A549 (cell line): ENCODE measurements at regions not wholly inside any gene's neighbourhood (a gene's known extent, or its start where the extent isn't known, plus 50 kb on each side); places are given as distances from the start of the nearest gene placed in this dataset.

ENCODE experiments used
- ATAC-seq, 2 experiments: fragments of 200-7000 bp in 1 of 2; fragments of >200 bp in 1 of 2; cut with Nextera tagmentation in 1 of 2; cut with Tn5 transposase in 1 of 2; 3 replicates each; pipeline versions ENCODE4 v1.8.0 to v1.9.1; 2018 to 2020; ENCODE audit warnings: mild to moderate bottlenecking in 1 of 2, moderate library complexity in 1 of 2
- CTCF ChIA-PET: fragments of 300-600 bp; sonication (Branson Sonifier 250); formaldehyde crosslinking; extraction: SDS; loops from one replicate; lab custom pipeline; 2021; ENCODE audit warnings: antibody characterized with exemption, inconsistent platforms; lab: Yijun Ruan, JAX
- POLR2A ChIA-PET: fragments of 350-600 bp; formaldehyde crosslinking; extraction: SDS; loops from one replicate; lab custom pipeline; 2021; ENCODE audit warnings: antibody characterized with exemption, inconsistent platforms; lab: Yijun Ruan, JAX
- DNase-seq, 2 experiments: peaks; one replicate each; pipeline versions ENCODE4 v3.0.0 to v3.0.0-alpha.2; 2011 to 2016; ENCODE audit warnings: low read depth in 1 of 2, low spot score in 1 of 2
- FAIRE-seq: peaks from 2 replicates; lab custom pipeline; 2011; peaks lifted over from hg19 to GRCh38; lab: Jason Lieb, UNC
- H3K27ac ChIP-seq, 2 experiments: fragments of >200 bp; sonication (Bioruptor Twin); formaldehyde crosslinking; 3 replicates each; pipeline ENCODE4 v1.5.1; 2016 to 2017
- H3K4me1 ChIP-seq: fragments of >200 bp; sonication (Bioruptor Twin); formaldehyde crosslinking; 3 replicates; pipeline ENCODE4 v1.6.1; 2016
- H3K4me2 ChIP-seq: fragments of >200 bp; sonication (Bioruptor Twin); formaldehyde crosslinking; 3 replicates; pipeline ENCODE4 v1.6.1; 2016
- H3K4me3 ChIP-seq: fragments of >200 bp; sonication (Bioruptor Twin); formaldehyde crosslinking; 3 replicates; pipeline ENCODE4 v1.5.1; 2016
- H3K9me3 ChIP-seq: fragments of >200 bp; sonication (Bioruptor Twin); formaldehyde crosslinking; 3 replicates; pipeline ENCODE4 v1.6.1; 2016
- BHLHE40 ChIP-seq: IDR thresholded peaks from 2 replicates; pipeline ENCODE4 v1.6.1; 2012; ENCODE audit warnings: low read depth, low read length, inconsistent platforms
- CBX8 ChIP-seq: fragments of 200-600 bp; sonication (generic); IDR thresholded peaks from 2 replicates; pipeline ENCODE4 v1.6.1; 2016
- CHD2 ChIP-seq: fragments of 150-350 bp; IDR thresholded peaks from 2 replicates; pipeline ENCODE4 v1.6.1; 2014; ENCODE audit warnings: low read length; ENCODE audit not compliant: partially characterized antibody
- FOXS1 ChIP-seq: fragments of 250-450 bp; sonication (Bioruptor Pico); IDR thresholded peaks from 2 replicates; pipeline ENCODE4 v1.5.0; 2020; ENCODE audit warnings: mild to moderate bottlenecking, moderate library complexity
- GATA3 ChIP-seq: IDR thresholded peaks from 2 replicates; pipeline ENCODE4 v1.6.1; 2012; ENCODE audit warnings: borderline replicate concordance
- HDAC2 ChIP-seq: fragments of 200-600 bp; sonication (generic); IDR thresholded peaks from 2 replicates; pipeline ENCODE4 v1.6.1; 2016
- HOXA7 ChIP-seq: fragments of 250-450 bp; sonication (Bioruptor Pico); IDR thresholded peaks from 2 replicates; pipeline ENCODE4 v1.5.0; 2020; ENCODE audit warnings: mild to moderate bottlenecking, moderate library complexity
- HOXB5 ChIP-seq: fragments of 250-450 bp; sonication (Bioruptor Pico); IDR thresholded peaks from 2 replicates; pipeline ENCODE4 v1.5.0; 2020; ENCODE audit warnings: mild to moderate bottlenecking, moderate library complexity
- JUNB ChIP-seq: fragments of >200 bp; sonication (Bioruptor Twin); formaldehyde crosslinking; IDR thresholded peaks from 2 replicates; pipeline ENCODE4 v1.6.1; 2016
- KDM1A ChIP-seq: fragments of 200-600 bp; sonication (generic); IDR thresholded peaks from 2 replicates; pipeline ENCODE4 v1.6.1; 2016; ENCODE audit warnings: low read depth, mild to moderate bottlenecking
- KDM5A ChIP-seq: fragments of 200-600 bp; sonication (generic); IDR thresholded peaks from 2 replicates; pipeline ENCODE4 v1.6.1; 2016; ENCODE audit warnings: antibody characterized with exemption, mild to moderate bottlenecking
- MAFK ChIP-seq: fragments of 450-650 bp; IDR thresholded peaks from 2 replicates; pipeline ENCODE4 v1.6.1; 2014; ENCODE audit not compliant: partially characterized antibody
- MAZ ChIP-seq: fragments of 150-350 bp; IDR thresholded peaks from 2 replicates; pipeline ENCODE4 v1.6.1; 2014; ENCODE audit warnings: antibody characterized with exemption, low read depth, low read length, borderline replicate concordance
- NFE2L2 ChIP-seq: fragments of 150-350 bp; conservative IDR thresholded peaks from 2 replicates; pipeline ENCODE4 v1.6.1; 2014; ENCODE audit warnings: low read length
- PHF8 ChIP-seq: fragments of 200-600 bp; sonication (generic); IDR thresholded peaks from 2 replicates; pipeline ENCODE4 v1.6.1; 2016; ENCODE audit warnings: low read depth, mild to moderate bottlenecking, antibody characterized with exemption, moderate library complexity, borderline replicate concordance
- RAD21 ChIP-seq, 2 experiments: fragments of >200 bp in 1 of 2; sonication (Bioruptor Twin) in 1 of 2; formaldehyde crosslinking in 1 of 2; IDR thresholded peaks in 1 of 2; conservative IDR thresholded peaks in 1 of 2; 2 replicates in 1 of 2; 3 replicates in 1 of 2; pipeline ENCODE4 v1.6.1; 2012 to 2018; ENCODE audit warnings: inconsistent platforms in 1 of 2
- RFX5 ChIP-seq: fragments of 450-650 bp; IDR thresholded peaks from 2 replicates; pipeline ENCODE4 v1.7.1; 2014; ENCODE audit warnings: antibody characterized with exemption, mild to moderate bottlenecking, moderate library complexity
- RNF2 ChIP-seq: fragments of 200-600 bp; sonication (generic); IDR thresholded peaks from 2 replicates; pipeline ENCODE4 v1.6.1; 2016; ENCODE audit warnings: low read depth, mild to moderate bottlenecking, antibody characterized with exemption, moderate library complexity, borderline replicate concordance
- ZC3H11A ChIP-seq: fragments of 450-650 bp; IDR thresholded peaks from 2 replicates; pipeline ENCODE4 v1.6.1; 2014; ENCODE audit warnings: antibody characterized with exemption, mild to moderate bottlenecking
- WGBS: methylation state at CpG from one replicate; pipeline ENCODE4 v1.1.6; 2017; ENCODE audit errors: missing lambda C conversion rate; 5-methylcytosine and 5-hydroxymethylcytosine counted together
- TF ChIP-seq, protein P1 (sequence below): IDR thresholded peaks from 2 replicates; pipeline ENCODE4 v1.6.1; 2012
- TF ChIP-seq, protein P2 (sequence below): IDR thresholded peaks from 2 replicates; pipeline ENCODE4 v1.6.1; 2012; ENCODE audit warnings: low read depth, borderline replicate concordance
- TF ChIP-seq, protein P3 (sequence below): fragments of >200 bp; sonication (Bioruptor Twin); formaldehyde crosslinking; IDR thresholded peaks from 3 replicates; pipeline ENCODE4 v1.6.1; 2016
- TF ChIP-seq, protein P4 (sequence below): fragments of 200-600 bp; sonication (generic); IDR thresholded peaks from 2 replicates; pipeline ENCODE4 v1.6.1; 2016; ENCODE audit warnings: antibody characterized with exemption, mild to moderate bottlenecking, moderate library complexity
- TF ChIP-seq, protein P5 (sequence below): fragments of 250-450 bp; sonication (Bioruptor Pico); IDR thresholded peaks from 2 replicates; pipeline ENCODE4 v1.5.0; 2021; ENCODE audit warnings: mild to moderate bottlenecking, moderate library complexity, borderline replicate concordance

DNA sequence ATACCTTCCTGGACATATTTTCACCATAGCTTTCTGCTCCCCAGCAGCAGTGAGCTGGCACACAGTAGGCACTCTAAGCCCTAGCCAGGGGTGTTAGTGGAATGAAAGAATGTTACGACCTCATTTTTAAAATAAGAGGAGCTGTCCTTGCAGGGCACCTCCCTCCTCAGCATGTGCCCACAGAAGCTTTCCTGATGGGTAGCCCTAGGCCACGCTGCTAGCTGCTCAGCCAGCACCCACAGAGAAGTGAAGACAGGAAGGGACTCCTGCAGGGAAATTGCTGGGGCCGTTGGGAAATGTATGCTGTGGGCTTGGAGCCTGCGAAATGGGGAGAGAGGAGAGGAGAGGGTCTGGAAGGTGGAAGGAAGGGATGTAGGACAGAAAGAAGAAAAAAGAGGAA lies 87.3 kb upstream of the ANKRD34C start:
- no peak for FAIRE-seq
- TF ChIP-seq JUNB (no peak), RFX5 (no peak), NFE2L2 (no peak), GATA3 (no peak), RNF2 (no peak), BHLHE40 (no peak), RAD21 (conservative IDR thresholded peaks at IDR 0.05 in 1 of 2, IDR thresholded peaks at IDR 0.05 in 1 of 2) (no peak), HOXB5 (CRISPR knock-in tag) (no peak), FOXS1 (CRISPR knock-in tag) (no peak), CHD2 (no peak), MAZ (no peak)
- Histone ChIP-seq H3K4me1 (no peaks in the 10 kb centered on the region), H3K4me3 (no peak overlapping the region), H3K9me3 (no peaks in the 10 kb centered on the region), H3K27ac (no peak overlapping the region), H3K4me2 (no peak overlapping the region)
- WGBS, result 21% methylated on average over 4 of the region's 4 CpGs
- ChIA-PET POLR2A (no interaction called here), CTCF (interaction anchor here (1.0 to 27.4 kb wide), 3 partner anchors 11 to 167 kb away, joined by 3 to 518 read pairs (median 14); no protein-coding TSS in a partner anchor)
- no peak for ATAC-seq
- no peak for DNase-seq

DNA sequence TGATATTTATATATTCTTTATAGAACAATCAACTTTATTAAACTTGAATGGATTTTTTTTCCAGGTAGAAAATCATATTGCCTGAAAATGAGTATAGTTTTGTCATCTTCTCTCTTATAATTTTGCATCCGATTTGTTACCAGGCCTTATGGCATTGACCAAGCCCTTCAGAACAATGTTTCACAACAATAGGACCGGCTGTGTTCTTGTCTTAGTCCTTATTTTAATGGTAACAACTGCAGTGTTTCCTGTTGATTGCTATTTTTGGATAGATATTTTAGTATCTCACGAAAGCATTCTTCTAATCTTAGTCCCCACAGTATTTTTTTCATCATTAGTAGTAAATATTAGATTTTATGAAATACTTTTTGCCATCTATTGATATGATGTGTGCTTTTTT lies 88.1 kb upstream of the ANKRD34C start:
- 4% methylated on average over 3 of the region's 3 CpGs for WGBS
- Histone ChIP-seq H3K4me2 (no peak overlapping the region), H3K4me3 (no peak overlapping the region), H3K9me3 (no peaks in the 10 kb centered on the region), H3K27ac (no peak overlapping the region), H3K4me1 (no peaks in the 10 kb centered on the region)
- no peak for FAIRE-seq
- POLR2A ChIA-PET, result no interaction called here
- CTCF ChIA-PET, result interaction anchor here (1.9 to 27.4 kb wide), 2 partner anchors 10 to 166 kb away, joined by 14 to 518 read pairs; no protein-coding TSS in a partner anchor
- no peak for TF ChIP-seq KDM5A
- DNase-seq, result no peak
- no peak for ATAC-seq

DNA sequence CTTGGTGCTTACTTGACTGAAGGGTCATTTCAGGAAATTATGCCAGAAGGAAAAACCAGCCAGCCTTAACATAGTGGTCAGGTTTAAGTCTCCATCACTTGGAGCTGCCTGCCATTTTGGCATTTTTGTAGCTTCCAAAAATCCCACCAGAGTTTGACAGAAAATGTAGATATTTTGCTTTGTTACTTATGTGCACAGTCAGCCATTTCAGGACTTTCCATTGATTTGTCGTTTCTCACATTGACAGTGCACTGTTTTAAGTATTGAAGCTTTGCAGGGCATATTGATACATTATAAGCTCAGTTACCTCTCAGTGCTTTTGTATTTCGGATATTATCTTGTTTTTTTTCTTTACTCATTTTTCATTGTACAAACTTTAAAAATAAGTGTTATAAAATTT lies 89.0 kb upstream of the ANKRD34C start:
- Histone ChIP-seq H3K4me1 (no peaks in the 10 kb centered on the region), H3K4me2 (no peak overlapping the region), H3K27ac (no peak overlapping the region), H3K9me3 (no peaks in the 10 kb centered on the region), H3K4me3 (no peak overlapping the region)
- ATAC-seq, result no peak
- no peak for FAIRE-seq
- CTCF ChIA-PET, result interaction anchor here (1.1 to 27.4 kb wide), 7 partner anchors 10 to 284 kb away, joined by 3 to 518 read pairs (median 6); no protein-coding TSS in a partner anchor
- POLR2A ChIA-PET, result no interaction called here
- TF ChIP-seq, protein P1, sequence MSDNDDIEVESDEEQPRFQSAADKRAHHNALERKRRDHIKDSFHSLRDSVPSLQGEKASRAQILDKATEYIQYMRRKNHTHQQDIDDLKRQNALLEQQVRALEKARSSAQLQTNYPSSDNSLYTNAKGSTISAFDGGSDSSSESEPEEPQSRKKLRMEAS, result no peak
- TF ChIP-seq MAFK (peak; percentile 74), RAD21 (conservative IDR thresholded peaks at IDR 0.05 in 1 of 2, IDR thresholded peaks at IDR 0.05 in 1 of 2) (no peak)
- DNase-seq, result no peak
- 10% methylated on average over 2 of the region's 2 CpGs for WGBS

DNA sequence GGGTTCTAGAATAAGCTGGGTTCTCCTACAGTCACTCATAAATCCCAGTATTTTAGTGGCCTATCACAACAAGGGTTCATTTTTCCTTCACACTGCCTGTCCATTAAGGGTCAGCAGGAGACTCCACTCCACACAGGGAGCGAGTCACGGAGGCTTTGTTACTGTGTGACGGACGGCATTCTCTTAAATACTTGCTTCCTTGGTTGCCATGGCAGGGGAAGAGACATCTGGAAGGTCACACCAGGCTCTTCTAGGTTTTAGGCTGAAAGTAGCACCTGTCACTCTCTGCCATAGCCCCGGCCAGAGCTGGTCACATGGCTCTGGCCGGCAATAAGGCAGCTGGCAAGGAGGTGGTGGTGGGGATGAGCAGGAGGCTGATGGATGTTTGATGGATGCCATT lies 89.4 kb upstream of the ANKRD34C start:
- no peak for ATAC-seq
- 40% methylated on average over 6 of the region's 6 CpGs for WGBS
- POLR2A ChIA-PET, result interaction anchor here (0.5 kb wide), 1 partner anchor 121 kb away, joined by 5 read pairs; no protein-coding TSS in a partner anchor
- H3K4me2 ChIP-seq, result no peak overlapping the region
- no peak for FAIRE-seq
- no peaks in the 10 kb centered on the region for H3K4me1 ChIP-seq
- CTCF ChIA-PET, result interaction anchor here (1.0 to 27.4 kb wide), 8 partner anchors 9 to 283 kb away, joined by 3 to 518 read pairs (median 5); no protein-coding TSS in a partner anchor
- no peaks in the 10 kb centered on the region for H3K9me3 ChIP-seq
- no peak overlapping the region for H3K4me3 ChIP-seq
- H3K27ac ChIP-seq, result no peak overlapping the region
- DNase-seq, result no peak
- TF ChIP-seq FOXS1 (CRISPR knock-in tag) (no peak), MAFK (no peak), KDM5A (no peak), HDAC2 (no peak), HOXA7 (CRISPR knock-in tag) (no peak), ZC3H11A (no peak), PHF8 (no peak), CBX8 (no peak), KDM1A (no peak)
- TF ChIP-seq, protein P2, sequence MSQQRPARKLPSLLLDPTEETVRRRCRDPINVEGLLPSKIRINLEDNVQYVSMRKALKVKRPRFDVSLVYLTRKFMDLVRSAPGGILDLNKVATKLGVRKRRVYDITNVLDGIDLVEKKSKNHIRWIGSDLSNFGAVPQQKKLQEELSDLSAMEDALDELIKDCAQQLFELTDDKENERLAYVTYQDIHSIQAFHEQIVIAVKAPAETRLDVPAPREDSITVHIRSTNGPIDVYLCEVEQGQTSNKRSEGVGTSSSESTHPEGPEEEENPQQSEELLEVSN, result no peak
- TF ChIP-seq, protein P3, sequence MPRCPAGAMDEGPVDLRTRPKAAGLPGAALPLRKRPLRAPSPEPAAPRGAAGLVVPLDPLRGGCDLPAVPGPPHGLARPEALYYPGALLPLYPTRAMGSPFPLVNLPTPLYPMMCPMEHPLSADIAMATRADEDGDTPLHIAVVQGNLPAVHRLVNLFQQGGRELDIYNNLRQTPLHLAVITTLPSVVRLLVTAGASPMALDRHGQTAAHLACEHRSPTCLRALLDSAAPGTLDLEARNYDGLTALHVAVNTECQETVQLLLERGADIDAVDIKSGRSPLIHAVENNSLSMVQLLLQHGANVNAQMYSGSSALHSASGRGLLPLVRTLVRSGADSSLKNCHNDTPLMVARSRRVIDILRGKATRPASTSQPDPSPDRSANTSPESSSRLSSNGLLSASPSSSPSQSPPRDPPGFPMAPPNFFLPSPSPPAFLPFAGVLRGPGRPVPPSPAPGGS, result no peak
- TF ChIP-seq, protein P4, sequence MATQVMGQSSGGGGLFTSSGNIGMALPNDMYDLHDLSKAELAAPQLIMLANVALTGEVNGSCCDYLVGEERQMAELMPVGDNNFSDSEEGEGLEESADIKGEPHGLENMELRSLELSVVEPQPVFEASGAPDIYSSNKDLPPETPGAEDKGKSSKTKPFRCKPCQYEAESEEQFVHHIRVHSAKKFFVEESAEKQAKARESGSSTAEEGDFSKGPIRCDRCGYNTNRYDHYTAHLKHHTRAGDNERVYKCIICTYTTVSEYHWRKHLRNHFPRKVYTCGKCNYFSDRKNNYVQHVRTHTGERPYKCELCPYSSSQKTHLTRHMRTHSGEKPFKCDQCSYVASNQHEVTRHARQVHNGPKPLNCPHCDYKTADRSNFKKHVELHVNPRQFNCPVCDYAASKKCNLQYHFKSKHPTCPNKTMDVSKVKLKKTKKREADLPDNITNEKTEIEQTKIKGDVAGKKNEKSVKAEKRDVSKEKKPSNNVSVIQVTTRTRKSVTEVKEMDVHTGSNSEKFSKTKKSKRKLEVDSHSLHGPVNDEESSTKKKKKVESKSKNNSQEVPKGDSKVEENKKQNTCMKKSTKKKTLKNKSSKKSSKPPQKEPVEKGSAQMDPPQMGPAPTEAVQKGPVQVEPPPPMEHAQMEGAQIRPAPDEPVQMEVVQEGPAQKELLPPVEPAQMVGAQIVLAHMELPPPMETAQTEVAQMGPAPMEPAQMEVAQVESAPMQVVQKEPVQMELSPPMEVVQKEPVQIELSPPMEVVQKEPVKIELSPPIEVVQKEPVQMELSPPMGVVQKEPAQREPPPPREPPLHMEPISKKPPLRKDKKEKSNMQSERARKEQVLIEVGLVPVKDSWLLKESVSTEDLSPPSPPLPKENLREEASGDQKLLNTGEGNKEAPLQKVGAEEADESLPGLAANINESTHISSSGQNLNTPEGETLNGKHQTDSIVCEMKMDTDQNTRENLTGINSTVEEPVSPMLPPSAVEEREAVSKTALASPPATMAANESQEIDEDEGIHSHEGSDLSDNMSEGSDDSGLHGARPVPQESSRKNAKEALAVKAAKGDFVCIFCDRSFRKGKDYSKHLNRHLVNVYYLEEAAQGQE, result no peak
- TF ChIP-seq, protein P5, sequence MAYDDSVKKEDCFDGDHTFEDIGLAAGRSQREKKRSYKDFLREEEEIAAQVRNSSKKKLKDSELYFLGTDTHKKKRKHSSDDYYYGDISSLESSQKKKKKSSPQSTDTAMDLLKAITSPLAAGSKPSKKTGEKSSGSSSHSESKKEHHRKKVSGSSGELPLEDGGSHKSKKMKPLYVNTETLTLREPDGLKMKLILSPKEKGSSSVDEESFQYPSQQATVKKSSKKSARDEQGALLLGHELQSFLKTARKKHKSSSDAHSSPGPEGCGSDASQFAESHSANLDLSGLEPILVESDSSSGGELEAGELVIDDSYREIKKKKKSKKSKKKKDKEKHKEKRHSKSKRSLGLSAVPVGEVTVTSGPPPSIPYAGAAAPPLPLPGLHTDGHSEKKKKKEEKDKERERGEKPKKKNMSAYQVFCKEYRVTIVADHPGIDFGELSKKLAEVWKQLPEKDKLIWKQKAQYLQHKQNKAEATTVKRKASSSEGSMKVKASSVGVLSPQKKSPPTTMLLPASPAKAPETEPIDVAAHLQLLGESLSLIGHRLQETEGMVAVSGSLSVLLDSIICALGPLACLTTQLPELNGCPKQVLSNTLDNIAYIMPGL (CRISPR knock-in tag), result no peak
